B cell (primary cell): ENCODE measurements at regions not wholly inside any gene's neighbourhood (a gene's known extent, or its start where the extent isn't known, plus 50 kb on each side); places are given as distances from the start of the nearest gene placed in this dataset.

Source experiments
- CTCF ChIP-seq: fragments of 200-600 bp; IDR thresholded peaks from one replicate; pipeline ENCODE4 v1.8.0; 2022; ENCODE audit warnings: antibody characterized with exemption, mild to moderate bottlenecking
- EZH2 ChIP-seq: IDR thresholded peaks from 2 replicates; pipeline ENCODE4 v1.6.1; 2012; ENCODE audit warnings: borderline replicate concordance, low read depth, mild to moderate bottlenecking, moderate library complexity, low read length; ENCODE audit not compliant: insufficient read depth, poor library complexity, severe bottlenecking

- TF ChIP-seq CTCF = no peak
- no peak for TF ChIP-seq EZH2
Observed at GRCh38 chr7:15749631-15750030, 63.1 kb upstream of the MEOX2 start.
